ENCODE measurements at regions not wholly inside any gene's neighbourhood (a gene's known extent, or its start where the extent isn't known, plus 50 kb on each side); places are given as distances from the start of the nearest gene placed in this dataset.

DNA sequence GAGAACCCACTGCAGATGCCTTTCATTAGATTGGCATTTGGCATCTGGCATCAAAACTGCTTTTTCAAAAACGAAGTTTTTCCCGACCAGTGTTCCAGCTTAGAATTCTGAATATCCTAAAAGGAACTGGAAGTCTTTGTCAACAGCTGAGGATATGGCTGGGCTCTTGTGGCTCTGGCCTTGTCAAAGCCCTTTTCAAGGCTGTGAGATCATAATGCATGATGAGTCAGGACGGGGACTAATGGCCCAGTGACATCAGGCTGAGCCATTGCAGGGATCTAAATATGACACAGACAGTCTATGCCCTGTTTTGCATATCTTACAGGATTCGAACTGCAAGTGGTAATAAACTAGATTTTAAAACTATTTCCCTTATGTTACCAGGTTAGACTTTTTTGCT is 306.4 kb downstream of the PTTG2 start:
- H3K9me3 ChIP-seq (ENCODE audit: insufficient read depth in 2 of 2, low read depth in 1 of 2, low read length in 1 of 2): no peaks in the 10 kb centered on the region
- H3K79me1 ChIP-seq (ENCODE audit: low read depth, low read length): no peaks in the 10 kb centered on the region
- TF ChIP-seq MAFK (IDR thresholded peaks at IDR 0.05; ENCODE audit: low read depth, low read length) (no peak), NANOG (IDR thresholded peaks at IDR 0.05; ENCODE audit: insufficient read depth, low read depth, low read length, poor library complexity, severe bottlenecking) (no peak), TBP (IDR thresholded peaks at IDR 0.05; ENCODE audit: low read depth, low read length) (no peak), CBX5 (IDR thresholded peaks at IDR 0.05; ENCODE audit: low read depth, low read length) (no peak), KDM4A (IDR thresholded peaks at IDR 0.05; ENCODE audit: low read depth, low read length, severe bottlenecking) (no peak), POLR2AphosphoS5 (IDR thresholded peaks at IDR 0.05; ENCODE audit: low read depth, low read length) (no peak), SP2 (IDR thresholded peaks at IDR 0.05; ENCODE audit: low read length) (no peak), JUN (IDR thresholded peaks at IDR 0.05; ENCODE audit: low read depth, low read length) (no peak), PHF8 (conservative IDR thresholded peaks at IDR 0.05; ENCODE audit: low read depth, low read length) (no peak), SP1 (IDR thresholded peaks at IDR 0.05; ENCODE audit: low read depth, low read length) (no peak), ASH2L (IDR thresholded peaks at IDR 0.05; ENCODE audit: low read length) (no peak), CREB1 (IDR thresholded peaks at IDR 0.05) (no peak), CHD1 (IDR thresholded peaks at IDR 0.05; ENCODE audit: low read depth, low read length) (no peak), KDM1A (IDR thresholded peaks at IDR 0.05; ENCODE audit: borderline replicate concordance, low read length) (no peak)
- TF ChIP-seq, protein P1, sequence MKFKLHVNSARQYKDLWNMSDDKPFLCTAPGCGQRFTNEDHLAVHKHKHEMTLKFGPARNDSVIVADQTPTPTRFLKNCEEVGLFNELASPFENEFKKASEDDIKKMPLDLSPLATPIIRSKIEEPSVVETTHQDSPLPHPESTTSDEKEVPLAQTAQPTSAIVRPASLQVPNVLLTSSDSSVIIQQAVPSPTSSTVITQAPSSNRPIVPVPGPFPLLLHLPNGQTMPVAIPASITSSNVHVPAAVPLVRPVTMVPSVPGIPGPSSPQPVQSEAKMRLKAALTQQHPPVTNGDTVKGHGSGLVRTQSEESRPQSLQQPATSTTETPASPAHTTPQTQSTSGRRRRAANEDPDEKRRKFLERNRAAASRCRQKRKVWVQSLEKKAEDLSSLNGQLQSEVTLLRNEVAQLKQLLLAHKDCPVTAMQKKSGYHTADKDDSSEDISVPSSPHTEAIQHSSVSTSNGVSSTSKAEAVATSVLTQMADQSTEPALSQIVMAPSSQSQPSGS (IDR thresholded peaks at IDR 0.05; ENCODE audit: low read length): no peak
- H3K23ac ChIP-seq (ENCODE audit: insufficient read length): no peak overlapping the region
- no peak overlapping the region for H2BK12ac ChIP-seq (ENCODE audit: low read depth, low read length)
- no peak overlapping the region for H4K91ac ChIP-seq (replicated peaks; ENCODE audit: insufficient read length, low read length)
- no peak overlapping the region for H3K4me2 ChIP-seq (ENCODE audit: insufficient read depth in 1 of 2, low read depth in 2 of 2, low read length in 2 of 2)
- no peak overlapping the region for H3K56ac ChIP-seq (replicated peaks; ENCODE audit: insufficient read length, low read depth, low read length)
- no peak overlapping the region for H3K27ac ChIP-seq (ENCODE audit: low read depth, low read length)
- H4K20me1 ChIP-seq (replicated peaks in 1 of 2; ENCODE audit: control insufficient read depth in 1 of 2, insufficient read depth in 2 of 2, low read length in 2 of 2): no peaks in the 10 kb centered on the region
- H3K4ac ChIP-seq (replicated peaks; ENCODE audit: insufficient read length, low read depth, low read length): no peak overlapping the region
- H4K5ac ChIP-seq (ENCODE audit: insufficient read length, low read depth, low read length): no peak overlapping the region
- no peak overlapping the region for H2BK5ac ChIP-seq (ENCODE audit: low read depth, low read length)
- ChIA-PET CTCF (ENCODE audit: partially characterized antibody) (no interaction called here), POLR2A (ENCODE audit: partially characterized antibody) (no interaction called here)
- no peaks in the 10 kb centered on the region for H3K36me3 ChIP-seq (ENCODE audit: control insufficient read depth in 2 of 4, insufficient read depth in 4 of 4, low read length in 3 of 4)
- no peak overlapping the region for H3K18ac ChIP-seq (ENCODE audit: extremely low read depth, low read length)
- H3K4me1 ChIP-seq (replicated peaks in 1 of 4; ENCODE audit: control insufficient read depth in 3 of 4, insufficient read depth in 4 of 4, low read length in 3 of 4): no peaks in the 10 kb centered on the region
- H3K9ac ChIP-seq (replicated peaks in 1 of 4; ENCODE audit: extremely low read depth in 1 of 4, low read depth in 3 of 4, low read length in 3 of 4): no peak overlapping the region
- H4K8ac ChIP-seq (ENCODE audit: extremely low read depth, insufficient read depth, low read length): no peak overlapping the region
- no peak overlapping the region for H2BK15ac ChIP-seq (ENCODE audit: low read length)
- 90% methylated on average over 4 of the region's 4 CpGs; no CpG with 5 or more reads in 1 of the 2 experiments for WGBS, 2 experiments (ENCODE audit: extremely low coverage in 1 of 2, insufficient coverage in 1 of 2, insufficient read length in 1 of 2, insufficient replicate concordance in 2 of 2, low coverage in 1 of 2, low lambda C conversion rate in 2 of 2, missing lambda C conversion rate in 1 of 2)
- DNase-seq (ENCODE audit: low read depth in 1 of 2, low spot score in 2 of 2): no peak
- H3K14ac ChIP-seq (ENCODE audit: insufficient read length): no peak overlapping the region
- no peak overlapping the region for H2BK20ac ChIP-seq (ENCODE audit: low read length)
- H2BK120ac ChIP-seq (replicated peaks; ENCODE audit: low read depth, low read length): no peak overlapping the region
- H3K4me3 ChIP-seq (ENCODE audit: extremely low read depth in 1 of 4, insufficient read depth in 2 of 4, low read depth in 3 of 4, low read length in 4 of 4): no peak overlapping the region
- H2AK5ac ChIP-seq (ENCODE audit: low read depth, low read length): no peak overlapping the region
- FAIRE-seq: no peak
- H3K79me2 ChIP-seq (ENCODE audit: control insufficient read depth in 1 of 2, insufficient read depth in 2 of 2, low read length in 2 of 2): no peaks in the 10 kb centered on the region
- no peak overlapping the region for H2AFZ ChIP-seq (ENCODE audit: low read length)
- no peaks in the 10 kb centered on the region for H3K23me2 ChIP-seq (ENCODE audit: low read depth, low read length)
- no peaks in the 10 kb centered on the region for H3K27me3 ChIP-seq (replicated peaks in 1 of 4; ENCODE audit: control insufficient read depth in 3 of 4, extremely low read depth in 1 of 4, insufficient read depth in 3 of 4, low read length in 3 of 4)
